HCT116 (cell line): ENCODE measurements at regions not wholly inside any gene's neighbourhood (a gene's known extent, or its start where the extent isn't known, plus 50 kb on each side); places are given as distances from the start of the nearest gene placed in this dataset.

Experiments used
- ATAC-seq: fragments of 200-7000 bp; cut with Tn5 transposase; 2 replicates; pipeline ENCODE4 v1.9.1; 2020; ENCODE audit warnings: mild to moderate bottlenecking, moderate library complexity
- BruUV-seq: library from RNA; stranded (reverse); fragments of 400-500 nt; replicated peaks from 2 replicates; lab custom pipeline; 2021; lab: Mats Ljungman, UMichigan
- CTCF ChIA-PET: fragments of 300-600 bp; sonication (Branson Sonifier 250); formaldehyde crosslinking; loops from one replicate; lab custom pipeline; 2021; ENCODE audit warnings: antibody characterized with exemption; lab: Charles Lee
- POLR2A ChIA-PET: fragments of 300-600, 350-600 bp; sonication (Branson Sonifier 250); formaldehyde crosslinking; loops from one replicate; lab custom pipeline; 2021; ENCODE audit warnings: antibody characterized with exemption; lab: Charles Lee
- RAD21 ChIA-PET, 2 experiments: fragments of 300-600 bp; sonication (Branson Sonifier 250); formaldehyde crosslinking; loops; one replicate each; lab custom pipeline; 2023; ENCODE audit warnings: low total read pairs in 2 of 2; ENCODE audit not compliant: uncharacterized antibody in 2 of 2, unreplicated experiment in 2 of 2, low non-redundant PET in 1 of 2; lab: Charles Lee
- DNase-seq: peaks from one replicate; pipeline ENCODE4 v3.0.0-alpha.2; 2010; ENCODE audit warnings: low read depth, low spot score
- H2AFZ ChIP-seq: fragments of 200-600 bp; shearing (Covaris generic), sonication (generic); 2 replicates; pipeline ENCODE4 v1.6.1; 2017; ENCODE audit warnings: low read depth, mixed run types, mixed read lengths, antibody characterized with exemption, low read length; ENCODE audit not compliant: poor library complexity, severe bottlenecking
- H3K27ac ChIP-seq: 2 replicates; pipeline ENCODE4 v1.5.1; 2012; ENCODE audit warnings: low read depth, low read length
- H3K27me3 ChIP-seq: fragments of 200-600 bp; sonication (generic); 2 replicates; pipeline ENCODE4 v1.6.1; 2016; ENCODE audit warnings: mixed run types, low read length, mixed read lengths; ENCODE audit not compliant: insufficient read depth
- H3K36me3 ChIP-seq, 2 experiments: fragments of 200-500 bp in 1 of 2; fragments of 200-600 bp in 1 of 2; sonication (Bioruptor generic) in 1 of 2; sonication (generic) in 1 of 2; 2 replicates each; pipeline versions ENCODE4 v1.5.1 to v1.6.1; 2014 to 2016; ENCODE audit warnings: low read length in 2 of 2, inconsistent platforms in 1 of 2, mixed read lengths in 1 of 2, mixed run types in 1 of 2; ENCODE audit not compliant: insufficient read depth in 2 of 2, control insufficient read depth in 1 of 2
- H3K4me1 ChIP-seq, 2 experiments: fragments of 200-600 bp in 1 of 2; sonication (generic) in 1 of 2; 2 replicates each; pipeline versions ENCODE4 v1.5.1 to v1.6.1; 2012 to 2017; ENCODE audit warnings: low read length in 2 of 2, inconsistent platforms in 1 of 2, mild to moderate bottlenecking in 1 of 2, mixed read lengths in 1 of 2, mixed run types in 1 of 2, moderate library complexity in 1 of 2; ENCODE audit not compliant: insufficient read depth in 2 of 2, control insufficient read depth in 1 of 2
- H3K4me2 ChIP-seq: fragments of 200-600 bp; sonication (generic); 2 replicates; pipeline ENCODE4 v1.6.1; 2017; ENCODE audit warnings: mixed run types, low read length, mixed read lengths
- H3K4me3 ChIP-seq, 2 experiments: fragments of 200-600 bp in 1 of 2; sonication (generic) in 1 of 2; replicated peaks in 1 of 2; 2 replicates each; pipeline ENCODE4 v1.5.1; 2011 to 2016; ENCODE audit warnings: low read length in 2 of 2, control low read depth in 1 of 2, low read depth in 1 of 2, mild to moderate bottlenecking in 1 of 2, mixed read lengths in 1 of 2, mixed run types in 1 of 2
- H3K79me2 ChIP-seq: fragments of 200-600 bp; sonication (generic); 2 replicates; pipeline ENCODE4 v1.6.1; 2017; ENCODE audit warnings: mild to moderate bottlenecking, mixed run types, low read length, moderate library complexity, mixed read lengths; ENCODE audit not compliant: insufficient read depth
- H3K9ac ChIP-seq: fragments of 200-600 bp; sonication (generic); 2 replicates; pipeline ENCODE4 v1.6.1; 2016; ENCODE audit warnings: low read length, mixed read lengths
- H3K9me2 ChIP-seq: fragments of 200-600 bp; sonication (generic), shearing (Covaris generic); 2 replicates; pipeline ENCODE4 v1.6.1; 2017; ENCODE audit warnings: mixed run types, mild to moderate bottlenecking, moderate library complexity; ENCODE audit not compliant: insufficient read depth
- H3K9me3 ChIP-seq, 2 experiments: fragments of 200-500 bp in 1 of 2; fragments of 200-600 bp in 1 of 2; sonication (Bioruptor generic) in 1 of 2; sonication (generic) in 1 of 2; 2 replicates each; pipeline ENCODE4 v1.6.1; 2014 to 2017; ENCODE audit warnings: low read length in 2 of 2, mixed read lengths in 2 of 2, inconsistent platforms in 1 of 2, low read depth in 1 of 2, mild to moderate bottlenecking in 1 of 2, mixed run types in 1 of 2, moderate library complexity in 1 of 2; ENCODE audit not compliant: control insufficient read depth in 1 of 2, insufficient read depth in 1 of 2
- H4K20me1 ChIP-seq: fragments of 200-600 bp; sonication (generic), shearing (Covaris generic); 2 replicates; pipeline ENCODE4 v1.6.1; 2017; ENCODE audit warnings: mixed run types, mild to moderate bottlenecking, moderate library complexity; ENCODE audit not compliant: insufficient read depth
- CBX3 ChIP-seq: IDR thresholded peaks from 2 replicates; pipeline ENCODE4 v1.6.1; 2012; ENCODE audit warnings: low read depth
- CEBPB ChIP-seq: IDR thresholded peaks from 2 replicates; pipeline ENCODE4 v1.6.1; 2012; ENCODE audit warnings: low read depth
- CTCF ChIP-seq, 3 experiments: fragments of 200-600 bp in 1 of 3; sonication (generic) in 1 of 3; IDR thresholded peaks in 2 of 3; conservative IDR thresholded peaks in 1 of 3; 2 replicates each; pipeline ENCODE4 v1.5.1; 2012 to 2017; ENCODE audit warnings: low read depth in 2 of 3, low read length in 2 of 3, antibody characterized with exemption in 1 of 3, borderline replicate concordance in 1 of 3, control low read depth in 1 of 3, mild to moderate bottlenecking in 1 of 3, mixed read lengths in 1 of 3, mixed run types in 1 of 3, moderate library complexity in 1 of 3; ENCODE audit not compliant: insufficient read depth in 1 of 3
- ELF1 ChIP-seq: IDR thresholded peaks from 2 replicates; pipeline ENCODE4 v1.6.1; 2012; ENCODE audit warnings: low read depth, borderline replicate concordance
- EZH2 ChIP-seq: fragments of 200-600 bp; sonication (generic); IDR thresholded peaks from 2 replicates; pipeline ENCODE4 v1.6.1; 2017; ENCODE audit warnings: antibody characterized with exemption, mixed run types
- EZH2phosphoT487 ChIP-seq: fragments of 200-600 bp; IDR thresholded peaks from 2 replicates; pipeline ENCODE4 v1.6.1; 2018; ENCODE audit warnings: antibody characterized with exemption, borderline replicate concordance
- JUND ChIP-seq: IDR thresholded peaks from 2 replicates; pipeline ENCODE4 v1.6.1; 2012
- POLR2AphosphoS5 ChIP-seq: IDR thresholded peaks from 2 replicates; pipeline ENCODE4 v1.6.1; 2011; ENCODE audit warnings: mild to moderate bottlenecking, low read depth, low read length, moderate library complexity
- RAD21 ChIP-seq: IDR thresholded peaks from 2 replicates; pipeline ENCODE4 v1.6.1; 2012; ENCODE audit warnings: low read depth, mild to moderate bottlenecking
- REST ChIP-seq: IDR thresholded peaks from 2 replicates; pipeline ENCODE4 v1.6.1; 2012; ENCODE audit warnings: low read depth
- SIN3A ChIP-seq: IDR thresholded peaks from 2 replicates; pipeline ENCODE4 v1.6.1; 2012; ENCODE audit warnings: low read depth
- SP1 ChIP-seq: IDR thresholded peaks from 2 replicates; pipeline ENCODE4 v1.6.1; 2012; ENCODE audit warnings: low read depth
- SRF ChIP-seq: IDR thresholded peaks from 2 replicates; pipeline ENCODE4 v1.6.1; 2012; ENCODE audit warnings: low read depth
- TCF7L2 ChIP-seq: IDR thresholded peaks from 2 replicates; pipeline ENCODE4 v1.7.0; 2011; ENCODE audit warnings: borderline replicate concordance, inconsistent platforms; ENCODE audit not compliant: insufficient read depth, insufficient read length; ENCODE audit errors: extremely low read depth
- YY1 ChIP-seq: IDR thresholded peaks from 2 replicates; pipeline ENCODE4 v1.6.1; 2011; ENCODE audit warnings: low read length, low read depth, moderate library complexity, mild to moderate bottlenecking; ENCODE audit not compliant: insufficient replicate concordance; ENCODE audit errors: extremely low read depth
- ZBTB33 ChIP-seq: IDR thresholded peaks from 2 replicates; pipeline ENCODE4 v1.6.1; 2011; ENCODE audit warnings: mild to moderate bottlenecking, low read length, moderate library complexity; ENCODE audit not compliant: insufficient replicate concordance; ENCODE audit errors: extremely low read depth
- ZNF274 ChIP-seq: fragments of 200-500 bp; sonication (Bioruptor generic); IDR thresholded peaks from 2 replicates; pipeline ENCODE4 v1.6.1; 2014; ENCODE audit warnings: mild to moderate bottlenecking, low read depth, low read length, inconsistent platforms
- intact Hi-C: fragments of 100-400 bp; cut with micrococcal nuclease; formaldehyde crosslinking; loops from 2 replicates; pipeline ENCODE4 v1.10.0; 2022
- TF ChIP-seq, protein P1 (sequence below): IDR thresholded peaks from 2 replicates; pipeline ENCODE4 v1.6.1; 2012
- TF ChIP-seq, protein P2 (sequence below): IDR thresholded peaks from 2 replicates; pipeline ENCODE4 v1.6.1; 2012

- Histone ChIP-seq H3K4me1 (no peaks in the 10 kb centered on the region), H3K27ac (no peak overlapping the region), H3K79me2 (no peaks in the 10 kb centered on the region), H4K20me1 (no peaks in the 10 kb centered on the region), H3K4me2 (no peak overlapping the region), H3K4me3 (no peak overlapping the region), H3K36me3 (no peaks in the 10 kb centered on the region)
- POLR2A ChIA-PET: no interaction called here
- CTCF ChIA-PET: no interaction called here
- ATAC-seq: no peak
- TF ChIP-seq EZH2phosphoT487 (no peak), SRF (no peak), SP1 (no peak), ZNF274 (no peak), RAD21 (no peak), YY1 (no peak), TCF7L2 (no peak), ZBTB33 (no peak), CBX3 (no peak), EZH2 (no peak), ELF1 (no peak), CEBPB (no peak), CTCF (IDR thresholded peaks at IDR 0.05 in 2 of 3, conservative IDR thresholded peaks at IDR 0.05 in 1 of 3; ENCODE audit: borderline replicate concordance in 1 of 3, insufficient read depth in 1 of 3, low read depth in 2 of 3, low read length in 2 of 3) (no peak), SIN3A (no peak), REST (no peak), POLR2AphosphoS5 (no peak), JUND (no peak)
- TF ChIP-seq, protein P1, sequence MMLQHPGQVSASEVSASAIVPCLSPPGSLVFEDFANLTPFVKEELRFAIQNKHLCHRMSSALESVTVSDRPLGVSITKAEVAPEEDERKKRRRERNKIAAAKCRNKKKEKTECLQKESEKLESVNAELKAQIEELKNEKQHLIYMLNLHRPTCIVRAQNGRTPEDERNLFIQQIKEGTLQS: no peak
- TF ChIP-seq, protein P2, sequence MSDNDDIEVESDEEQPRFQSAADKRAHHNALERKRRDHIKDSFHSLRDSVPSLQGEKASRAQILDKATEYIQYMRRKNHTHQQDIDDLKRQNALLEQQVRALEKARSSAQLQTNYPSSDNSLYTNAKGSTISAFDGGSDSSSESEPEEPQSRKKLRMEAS: no peak
- TF ChIP-seq, all 23 proteins: peak for 0
- H2AFZ ChIP-seq: no peak overlapping the region
- RAD21 ChIA-PET: no interaction called here
- no peak overlapping the region for H3K9ac ChIP-seq
- no peaks in the 10 kb centered on the region for H3K9me2 ChIP-seq
- intact Hi-C loops: no loop called here
- H3K9me3 ChIP-seq: peaks cover 0 to 7% of the 10 kb centered on the region in 2 experiments; a peak in 3 of 4 replicates
- H3K27me3 ChIP-seq: no peaks in the 10 kb centered on the region
- DNase-seq: no peak
- BruUV-seq: no TSS peak
These were observed 2389.5 kb downstream of the MAT2B start for GRCh38 chr5:165894916-165895315.
